Esophagus muscularis mucosa (tissue), 4 donors: ENCODE measurements at regions not wholly inside any gene's neighbourhood (a gene's known extent, or its start where the extent isn't known, plus 50 kb on each side); places are given as distances from the start of the nearest gene placed in this dataset.

Source experiments
- EP300 ChIP-seq: sonication (generic); formaldehyde crosslinking; IDR thresholded peaks from one replicate; pipeline ENCODE4 v1.6.1; 2017; ENCODE audit warnings: antibody characterized with exemption
- POLR2A ChIP-seq: fragments of 450-650 bp; IDR thresholded peaks from one replicate; pipeline ENCODE4 v1.6.1; 2017; ENCODE audit warnings: antibody characterized with exemption, moderate library complexity, mild to moderate bottlenecking, low read depth
- POLR2AphosphoS5 ChIP-seq, 2 donors: sonication (generic); formaldehyde crosslinking; IDR thresholded peaks; one replicate each; pipeline ENCODE4 v1.6.1; 2017; ENCODE audit warnings: antibody characterized with exemption in 2 of 2
- TF ChIP-seq, protein P1 (sequence below), 3 experiments: fragments of 200-600 bp in 2 of 3; fragments of 450-650 bp in 1 of 3; sonication (generic) in 2 of 3; IDR thresholded peaks; one replicate each; pipeline ENCODE4 v1.5.1; 2017 to 2019; ENCODE audit warnings: antibody characterized with exemption in 3 of 3, mild to moderate bottlenecking in 2 of 3, moderate library complexity in 1 of 3

DNA sequence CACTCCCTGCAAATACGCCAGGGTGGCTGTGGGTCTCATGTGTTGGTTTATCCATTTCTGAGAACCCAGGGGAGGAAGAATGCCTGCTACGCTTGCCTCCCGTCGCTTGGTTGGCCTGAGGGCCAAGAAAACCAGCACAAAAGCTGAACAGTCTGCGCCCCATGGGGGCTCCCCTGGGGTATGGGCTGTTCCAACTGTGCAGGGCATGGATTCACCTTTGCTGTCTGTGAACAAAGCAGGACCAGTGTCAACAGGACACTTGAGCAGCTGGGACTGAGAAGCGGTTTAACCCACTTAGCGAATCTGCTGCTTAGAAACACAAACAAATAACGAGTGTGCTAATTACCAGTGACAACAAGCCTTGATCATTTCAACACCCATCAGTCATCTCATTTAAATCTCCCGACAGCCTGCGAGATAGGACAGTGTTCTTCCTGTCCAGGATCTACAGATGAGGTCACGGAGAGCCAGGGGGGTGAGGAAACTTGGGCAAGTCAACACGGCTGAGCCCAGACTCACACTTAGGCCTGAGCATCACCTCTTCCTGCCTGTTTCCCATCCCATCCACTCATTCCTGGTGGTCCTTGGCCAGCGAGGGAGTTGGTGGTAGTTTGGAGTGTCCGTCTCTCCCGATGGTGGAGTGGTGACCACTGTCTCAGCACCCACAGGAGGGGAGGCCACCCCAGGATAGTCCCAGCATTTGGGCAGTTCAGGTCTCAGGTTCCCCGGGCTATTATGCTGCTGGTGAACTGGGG, 111.6 kb upstream of the HAAO start:
- TF ChIP-seq, protein P1, sequence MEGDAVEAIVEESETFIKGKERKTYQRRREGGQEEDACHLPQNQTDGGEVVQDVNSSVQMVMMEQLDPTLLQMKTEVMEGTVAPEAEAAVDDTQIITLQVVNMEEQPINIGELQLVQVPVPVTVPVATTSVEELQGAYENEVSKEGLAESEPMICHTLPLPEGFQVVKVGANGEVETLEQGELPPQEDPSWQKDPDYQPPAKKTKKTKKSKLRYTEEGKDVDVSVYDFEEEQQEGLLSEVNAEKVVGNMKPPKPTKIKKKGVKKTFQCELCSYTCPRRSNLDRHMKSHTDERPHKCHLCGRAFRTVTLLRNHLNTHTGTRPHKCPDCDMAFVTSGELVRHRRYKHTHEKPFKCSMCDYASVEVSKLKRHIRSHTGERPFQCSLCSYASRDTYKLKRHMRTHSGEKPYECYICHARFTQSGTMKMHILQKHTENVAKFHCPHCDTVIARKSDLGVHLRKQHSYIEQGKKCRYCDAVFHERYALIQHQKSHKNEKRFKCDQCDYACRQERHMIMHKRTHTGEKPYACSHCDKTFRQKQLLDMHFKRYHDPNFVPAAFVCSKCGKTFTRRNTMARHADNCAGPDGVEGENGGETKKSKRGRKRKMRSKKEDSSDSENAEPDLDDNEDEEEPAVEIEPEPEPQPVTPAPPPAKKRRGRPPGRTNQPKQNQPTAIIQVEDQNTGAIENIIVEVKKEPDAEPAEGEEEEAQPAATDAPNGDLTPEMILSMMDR (IDR thresholded peaks at IDR 0.05): no peak
- TF ChIP-seq EP300: no peak
- no peak for TF ChIP-seq POLR2AphosphoS5 (IDR thresholded peaks at IDR 0.05)
- TF ChIP-seq POLR2A: no peak
